Epithelial cell of proximal tubule (primary cell): ENCODE measurements at regions not wholly inside any gene's neighbourhood (a gene's known extent, or its start where the extent isn't known, plus 50 kb on each side); places are given as distances from the start of the nearest gene placed in this dataset.

Experiments
- DNase-seq: peaks from one replicate; pipeline ENCODE4 v3.0.0-alpha.2; 2011; ENCODE audit warnings: low read depth
- H3K4me3 ChIP-seq: 2 replicates; pipeline ENCODE4 v1.5.1; 2011; ENCODE audit warnings: low read depth, mild to moderate bottlenecking, low read length
- TF ChIP-seq, protein P1 (sequence below): conservative IDR thresholded peaks from 2 replicates; pipeline ENCODE4 v1.5.1; 2012; ENCODE audit warnings: low read depth, mild to moderate bottlenecking, low read length

DNA sequence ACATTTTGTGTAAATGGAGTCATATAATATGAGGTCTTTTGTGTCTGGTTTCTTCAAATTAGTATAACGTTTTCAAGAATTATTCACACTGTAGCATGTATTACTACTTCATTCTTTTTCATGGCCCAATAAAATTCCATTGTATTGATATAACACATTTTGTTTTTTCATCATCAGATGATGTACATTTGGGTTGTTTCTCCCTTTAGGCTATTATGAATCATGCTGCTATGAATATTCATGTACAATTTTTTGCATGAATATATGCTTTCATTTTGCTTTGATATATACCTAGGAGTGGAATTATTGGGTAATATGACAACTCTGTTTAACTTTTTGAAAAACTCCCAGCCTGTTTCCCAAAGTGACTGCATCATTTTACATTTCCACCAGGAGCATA lies 220.2 kb downstream of the NR4A2 start:
- no peak overlapping the region for H3K4me3 ChIP-seq
- DNase-seq: no peak
- TF ChIP-seq, protein P1, sequence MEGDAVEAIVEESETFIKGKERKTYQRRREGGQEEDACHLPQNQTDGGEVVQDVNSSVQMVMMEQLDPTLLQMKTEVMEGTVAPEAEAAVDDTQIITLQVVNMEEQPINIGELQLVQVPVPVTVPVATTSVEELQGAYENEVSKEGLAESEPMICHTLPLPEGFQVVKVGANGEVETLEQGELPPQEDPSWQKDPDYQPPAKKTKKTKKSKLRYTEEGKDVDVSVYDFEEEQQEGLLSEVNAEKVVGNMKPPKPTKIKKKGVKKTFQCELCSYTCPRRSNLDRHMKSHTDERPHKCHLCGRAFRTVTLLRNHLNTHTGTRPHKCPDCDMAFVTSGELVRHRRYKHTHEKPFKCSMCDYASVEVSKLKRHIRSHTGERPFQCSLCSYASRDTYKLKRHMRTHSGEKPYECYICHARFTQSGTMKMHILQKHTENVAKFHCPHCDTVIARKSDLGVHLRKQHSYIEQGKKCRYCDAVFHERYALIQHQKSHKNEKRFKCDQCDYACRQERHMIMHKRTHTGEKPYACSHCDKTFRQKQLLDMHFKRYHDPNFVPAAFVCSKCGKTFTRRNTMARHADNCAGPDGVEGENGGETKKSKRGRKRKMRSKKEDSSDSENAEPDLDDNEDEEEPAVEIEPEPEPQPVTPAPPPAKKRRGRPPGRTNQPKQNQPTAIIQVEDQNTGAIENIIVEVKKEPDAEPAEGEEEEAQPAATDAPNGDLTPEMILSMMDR: no peak

DNA sequence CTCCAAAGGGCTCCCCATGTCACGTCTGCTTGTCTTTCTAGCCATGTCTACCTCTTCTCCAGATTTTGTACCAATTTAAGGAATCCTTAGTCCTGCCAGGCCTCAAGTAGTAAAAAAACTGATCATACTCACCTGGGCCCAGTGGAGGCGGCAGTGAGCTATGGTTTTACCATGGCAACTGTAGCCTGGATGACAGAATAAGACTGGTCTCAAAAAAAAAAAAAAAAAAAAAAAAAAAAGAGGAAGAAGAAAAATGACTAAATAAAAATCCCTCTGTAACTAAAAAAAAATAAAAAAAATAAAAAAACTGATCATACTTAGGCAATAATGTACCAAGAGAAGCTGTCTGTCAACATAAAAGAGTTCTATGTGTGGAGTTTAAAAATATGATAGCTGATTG lies 221.6 kb downstream of the NR4A2 start:
- H3K4me3 ChIP-seq: no peak overlapping the region
- no peak for DNase-seq
- TF ChIP-seq, protein P1: peak; percentile 15

- no peak overlapping the region for H3K4me3 ChIP-seq
- TF ChIP-seq, protein P1: no peak
- DNase-seq: no peak
Observed at GRCh38 chr2:156099382-156099781, 233.1 kb downstream of the NR4A2 start.

DNA sequence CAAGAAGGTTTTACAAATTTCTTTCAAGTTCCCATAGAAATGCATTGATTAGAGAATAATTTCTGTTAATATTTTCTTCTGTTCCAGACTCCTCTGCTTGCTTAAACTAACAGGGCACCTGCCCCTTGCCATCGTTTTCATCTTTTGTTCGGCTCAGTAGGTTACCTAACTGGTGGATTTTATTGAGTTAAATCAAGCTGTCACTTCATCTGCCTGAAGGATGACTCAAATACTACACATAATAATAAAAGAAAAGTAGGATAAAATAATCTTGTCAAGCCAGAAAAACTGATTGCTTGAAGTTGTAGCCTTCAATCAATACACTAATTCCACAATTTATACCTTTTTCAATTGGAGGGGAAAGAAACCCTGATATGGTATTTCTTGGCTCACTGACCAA lies 234.0 kb downstream of the NR4A2 start:
- DNase-seq: no peak
- no peak overlapping the region for H3K4me3 ChIP-seq
- TF ChIP-seq, protein P1: no peak

DNA sequence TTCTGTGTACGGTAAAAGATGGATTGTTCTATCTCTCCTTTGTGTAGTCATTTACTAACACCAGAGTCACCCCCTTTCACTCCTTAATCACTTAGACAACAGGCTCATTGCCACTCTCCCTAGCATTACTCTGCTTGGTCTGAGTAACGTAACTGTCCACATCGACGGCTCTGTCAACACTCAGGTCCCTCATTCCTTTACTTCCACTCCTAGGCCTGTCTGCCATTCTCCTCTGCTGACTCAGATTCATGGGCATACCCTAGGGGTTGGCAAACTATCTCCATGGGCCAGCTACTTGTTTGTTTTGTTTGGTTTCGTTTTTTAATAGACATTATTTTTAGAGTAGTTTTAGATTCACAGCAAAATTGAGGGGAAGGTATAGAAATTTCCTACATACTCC lies 243.9 kb downstream of the NR4A2 start:
- TF ChIP-seq, protein P1: no peak
- H3K4me3 ChIP-seq: no peak overlapping the region
- no peak for DNase-seq

- DNase-seq: no peak
- TF ChIP-seq, protein P1: no peak
- no peak overlapping the region for H3K4me3 ChIP-seq
Observed at GRCh38 chr2:156087875-156088274, 244.6 kb downstream of the NR4A2 start.

GRCh38 chr2:156083763-156084493 lies 248.6 kb downstream of the NR4A2 start:
- TF ChIP-seq, protein P1: no peak
- DNase-seq: peak; percentile 3
- H3K4me3 ChIP-seq: no peak overlapping the region
